Progenitor cell of endocrine pancreas (in vitro differentiated cells): ENCODE measurements at regions not wholly inside any gene's neighbourhood (a gene's known extent, or its start where the extent isn't known, plus 50 kb on each side); places are given as distances from the start of the nearest gene placed in this dataset.

Source experiments
- DNase-seq: peaks from one replicate; pipeline ENCODE4 v3.0.0; 2021; ENCODE audit warnings: low spot score; ENCODE audit not compliant: unreplicated experiment
- H3K27ac Mint-ChIP-seq: 2 replicates; pipeline ENCODE4 v1.8.0; 2021; ENCODE audit warnings: mild to moderate bottlenecking, moderate library complexity, mixed read lengths
- H3K27me3 Mint-ChIP-seq: 2 replicates; pipeline ENCODE4 v1.8.0; 2021; ENCODE audit warnings: mixed read lengths
- H3K36me3 Mint-ChIP-seq: 2 replicates; pipeline ENCODE4 v1.8.0; 2022; ENCODE audit warnings: mixed read lengths; ENCODE audit not compliant: insufficient read depth
- H3K4me1 Mint-ChIP-seq: 2 replicates; pipeline ENCODE4 v1.8.0; 2021; ENCODE audit warnings: low read depth, mixed read lengths
- H3K4me3 Mint-ChIP-seq: 2 replicates; pipeline ENCODE4 v1.8.0; 2021; ENCODE audit warnings: low read depth, mild to moderate bottlenecking, moderate library complexity, mixed read lengths
- H3K9me3 Mint-ChIP-seq: 2 replicates; pipeline ENCODE4 v1.8.0; 2021; ENCODE audit warnings: low read depth, mixed read lengths
- TF ChIP-seq, protein P1 (sequence below): fragments of 200-600 bp; sonication (generic); IDR thresholded peaks from one replicate; pipeline ENCODE4 v1.5.0; 2021; ENCODE audit warnings: antibody characterized with exemption, mild to moderate bottlenecking; ENCODE audit not compliant: unreplicated experiment

DNA sequence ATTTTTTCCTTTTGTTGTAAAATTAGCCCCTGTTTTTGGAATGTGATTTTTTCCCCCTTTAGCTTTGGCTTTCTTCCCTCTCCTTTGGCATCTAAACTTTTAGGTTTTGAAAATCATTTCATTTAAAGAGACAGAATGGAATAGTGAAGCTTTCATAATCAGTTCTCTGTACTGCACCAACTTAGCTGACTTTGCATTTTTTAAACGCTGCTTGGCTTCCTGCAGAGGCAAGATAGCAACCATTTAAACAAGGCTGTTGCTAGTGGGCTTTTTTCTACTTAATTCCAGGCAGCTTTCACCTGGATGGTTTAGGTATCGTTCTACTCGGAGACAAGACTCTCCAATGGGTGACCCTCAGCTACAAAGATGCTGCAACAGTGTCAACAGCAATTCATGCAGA lies 267.9 kb upstream of the PKDCC start:
- Mint-ChIP-seq H3K27ac (no peak overlapping the region), H3K27me3 (peaks cover 11% of the 10 kb centered on the region), H3K9me3 (peaks cover 3% of the 10 kb centered on the region), H3K4me3 (no peak overlapping the region), H3K4me1 (peaks cover 3% of the 10 kb centered on the region), H3K36me3 (no peaks in the 10 kb centered on the region)
- no peak for DNase-seq
- TF ChIP-seq, protein P1, sequence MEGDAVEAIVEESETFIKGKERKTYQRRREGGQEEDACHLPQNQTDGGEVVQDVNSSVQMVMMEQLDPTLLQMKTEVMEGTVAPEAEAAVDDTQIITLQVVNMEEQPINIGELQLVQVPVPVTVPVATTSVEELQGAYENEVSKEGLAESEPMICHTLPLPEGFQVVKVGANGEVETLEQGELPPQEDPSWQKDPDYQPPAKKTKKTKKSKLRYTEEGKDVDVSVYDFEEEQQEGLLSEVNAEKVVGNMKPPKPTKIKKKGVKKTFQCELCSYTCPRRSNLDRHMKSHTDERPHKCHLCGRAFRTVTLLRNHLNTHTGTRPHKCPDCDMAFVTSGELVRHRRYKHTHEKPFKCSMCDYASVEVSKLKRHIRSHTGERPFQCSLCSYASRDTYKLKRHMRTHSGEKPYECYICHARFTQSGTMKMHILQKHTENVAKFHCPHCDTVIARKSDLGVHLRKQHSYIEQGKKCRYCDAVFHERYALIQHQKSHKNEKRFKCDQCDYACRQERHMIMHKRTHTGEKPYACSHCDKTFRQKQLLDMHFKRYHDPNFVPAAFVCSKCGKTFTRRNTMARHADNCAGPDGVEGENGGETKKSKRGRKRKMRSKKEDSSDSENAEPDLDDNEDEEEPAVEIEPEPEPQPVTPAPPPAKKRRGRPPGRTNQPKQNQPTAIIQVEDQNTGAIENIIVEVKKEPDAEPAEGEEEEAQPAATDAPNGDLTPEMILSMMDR: no peak

DNA sequence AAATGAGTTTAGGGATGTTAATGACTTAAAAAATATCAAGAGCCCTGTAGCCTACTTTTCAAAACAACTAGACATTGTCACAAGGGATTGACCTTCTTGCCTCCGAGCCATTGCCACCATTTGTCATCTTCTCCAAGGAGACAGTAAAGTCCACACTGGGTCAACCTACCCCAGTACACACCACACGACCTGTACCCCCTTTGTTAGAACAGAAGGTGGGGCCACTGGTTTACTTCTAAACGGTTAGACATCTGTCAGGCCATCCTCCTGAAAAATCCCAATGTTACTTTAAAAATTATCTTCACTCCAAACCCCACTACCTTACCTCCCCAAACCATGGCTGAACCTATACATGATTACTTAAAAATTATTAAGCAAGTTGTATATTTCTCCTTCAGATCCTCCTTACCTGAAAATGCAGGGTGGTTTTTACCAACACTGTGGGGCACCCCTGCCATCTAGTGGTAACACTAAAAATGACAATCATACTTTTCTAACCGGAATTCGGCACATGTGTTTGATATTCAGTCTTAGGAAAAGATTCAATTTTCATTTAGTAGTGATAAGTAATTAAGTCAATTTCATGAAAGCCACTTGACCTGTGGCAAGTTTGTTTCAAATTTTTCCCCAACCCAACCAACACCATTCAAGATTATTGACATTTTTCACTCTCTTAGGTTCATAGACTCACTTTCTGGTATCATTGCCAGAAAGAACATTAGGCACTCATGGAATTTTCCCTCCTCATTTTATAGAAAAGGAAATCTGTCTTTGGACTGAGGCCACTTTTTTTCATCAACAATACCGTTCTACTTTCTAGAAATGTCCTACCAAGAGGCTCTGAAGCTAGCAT lies 265.3 kb upstream of the PKDCC start:
- H3K4me1 Mint-ChIP-seq: peaks cover 3% of the 10 kb centered on the region
- DNase-seq: peak; percentile 14
- H3K27me3 Mint-ChIP-seq: peaks cover 27% of the 10 kb centered on the region
- no peak overlapping the region for H3K4me3 Mint-ChIP-seq
- no peak overlapping the region for H3K27ac Mint-ChIP-seq
- TF ChIP-seq, protein P1: peak; percentile 86
- H3K9me3 Mint-ChIP-seq: no peaks in the 10 kb centered on the region
- no peaks in the 10 kb centered on the region for H3K36me3 Mint-ChIP-seq

DNA sequence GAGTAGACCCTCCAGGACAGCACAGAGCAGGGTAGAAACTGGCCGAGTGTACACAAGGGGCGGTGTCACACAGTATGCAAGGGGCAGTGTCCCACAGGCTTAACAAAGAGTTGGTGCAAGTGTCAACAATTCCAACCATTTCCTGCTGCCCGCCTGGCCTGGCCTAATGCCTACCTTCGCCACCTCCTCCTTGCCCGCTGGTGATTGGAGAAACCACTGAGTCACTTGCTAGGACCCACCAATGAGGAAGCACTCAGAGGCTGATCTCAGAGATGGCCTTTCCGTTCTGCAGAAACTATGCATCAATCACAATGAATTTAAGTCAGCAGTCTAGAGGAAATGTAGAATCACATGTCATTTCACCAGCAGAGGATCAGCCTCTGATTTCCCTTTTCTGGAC lies 263.3 kb upstream of the PKDCC start:
- peaks cover 41% of the 10 kb centered on the region for H3K27me3 Mint-ChIP-seq
- H3K4me3 Mint-ChIP-seq: no peak overlapping the region

DNA sequence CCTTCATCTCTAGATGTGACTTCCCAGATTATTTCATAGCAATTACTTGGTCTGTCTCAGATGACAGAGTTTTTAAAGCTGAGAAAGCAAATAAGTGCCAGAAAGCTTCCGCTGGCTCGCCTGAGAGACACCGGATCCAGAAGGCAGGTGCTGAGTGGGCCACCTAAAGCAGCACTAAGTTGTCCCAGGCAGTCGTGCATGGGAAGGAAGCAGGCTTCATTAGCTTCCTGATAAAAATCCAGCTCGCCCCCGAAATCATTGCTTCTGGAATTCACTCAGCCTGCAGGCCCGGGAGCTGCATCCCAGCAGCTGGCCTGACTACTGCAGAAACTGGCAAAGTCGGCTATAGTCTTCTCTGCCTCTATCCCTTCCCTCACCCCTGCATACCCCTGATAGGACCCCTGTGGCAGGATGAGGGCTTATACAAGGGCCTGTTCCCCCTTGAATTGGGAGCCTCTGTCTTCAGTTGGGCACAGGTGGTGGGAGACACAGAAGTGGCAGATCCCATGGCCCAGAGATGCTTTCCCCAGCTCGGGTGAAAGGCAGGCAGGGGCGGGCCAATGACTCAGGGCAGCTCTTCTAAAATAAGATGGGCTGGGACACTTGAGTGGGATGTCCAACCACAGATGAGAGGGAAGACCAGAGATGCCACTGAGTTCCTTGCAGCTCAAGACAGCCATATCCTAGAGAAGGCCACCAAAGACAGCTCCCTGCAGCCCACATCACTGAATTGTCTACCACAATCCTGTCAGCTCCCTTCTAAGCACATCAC lies 262.4 kb upstream of the PKDCC start:
- no peaks in the 10 kb centered on the region for H3K36me3 Mint-ChIP-seq
- peaks cover 3% of the 10 kb centered on the region for H3K4me1 Mint-ChIP-seq
- H3K27ac Mint-ChIP-seq: no peak overlapping the region
- H3K4me3 Mint-ChIP-seq: no peak overlapping the region
- TF ChIP-seq, protein P1: no peak
- H3K9me3 Mint-ChIP-seq: no peaks in the 10 kb centered on the region
- DNase-seq: no peak
- H3K27me3 Mint-ChIP-seq: peaks cover 44% of the 10 kb centered on the region

More for the DNA sequence above, 263.3 kb upstream of the PKDCC start:
- no peaks in the 10 kb centered on the region for H3K9me3 Mint-ChIP-seq
- H3K27ac Mint-ChIP-seq: no peak overlapping the region
- H3K4me1 Mint-ChIP-seq: peaks cover 3% of the 10 kb centered on the region
- TF ChIP-seq, protein P1: no peak
- no peaks in the 10 kb centered on the region for H3K36me3 Mint-ChIP-seq
- no peak for DNase-seq

DNA sequence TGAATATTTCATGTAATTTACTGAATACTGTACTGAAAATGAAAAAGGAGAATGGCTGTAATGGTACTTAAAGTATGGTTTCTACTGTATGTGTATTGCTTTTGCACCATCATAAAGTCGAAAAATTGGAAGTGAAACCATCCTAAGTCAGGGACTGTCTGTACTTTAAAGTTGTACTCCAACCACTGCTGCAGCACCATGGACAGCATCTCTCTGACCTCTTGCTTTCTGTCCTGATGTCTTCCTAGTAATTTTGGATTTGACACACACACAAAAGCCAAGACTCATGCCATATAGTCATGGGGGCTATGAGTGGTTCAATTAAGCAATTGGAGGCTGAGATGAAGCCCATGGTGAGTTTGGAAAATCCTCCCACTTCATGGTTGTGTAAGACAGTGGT lies 256.3 kb upstream of the PKDCC start:
- no peaks in the 10 kb centered on the region for H3K9me3 Mint-ChIP-seq
- peak; percentile 27 for DNase-seq
- no peaks in the 10 kb centered on the region for H3K4me1 Mint-ChIP-seq
- peak overlapping the region; percentile 68 for H3K27ac Mint-ChIP-seq
- H3K36me3 Mint-ChIP-seq: no peaks in the 10 kb centered on the region
- H3K27me3 Mint-ChIP-seq: peaks cover 60% of the 10 kb centered on the region
- TF ChIP-seq, protein P1: no peak
- H3K4me3 Mint-ChIP-seq: no peak overlapping the region
